Common myeloid progenitor, CD34-positive (primary cell): ENCODE measurements at regions not wholly inside any gene's neighbourhood (a gene's known extent, or its start where the extent isn't known, plus 50 kb on each side); places are given as distances from the start of the nearest gene placed in this dataset.

Source experiments
- CTCF ChIA-PET: fragments of 350-600 bp; sonication (Branson Sonifier 250); formaldehyde crosslinking; loops from one replicate; lab custom pipeline; 2021; ENCODE audit warnings: antibody characterized with exemption; lab: Charles Lee
- POLR2A ChIA-PET: fragments of 350-600 bp; sonication (Branson Sonifier 250); formaldehyde crosslinking; loops from one replicate; lab custom pipeline; 2021; ENCODE audit warnings: antibody characterized with exemption; lab: Charles Lee
- DNase-seq, 3 donors: peaks; one replicate each; pipeline versions ENCODE4 v3.0.0 to v3.0.0-alpha.2; 2013
- H3K27ac ChIP-seq, 2 experiments: 1 replicate in 1 of 2; 2 replicates in 1 of 2; pipeline ENCODE4 v1.7.0; 2013; ENCODE audit warnings: inconsistent platforms in 2 of 2, low read length in 2 of 2, mild to moderate bottlenecking in 2 of 2, low read depth in 1 of 2, moderate library complexity in 1 of 2; ENCODE audit not compliant: severe bottlenecking in 2 of 2, insufficient read depth in 1 of 2, poor library complexity in 1 of 2
- H3K27me3 ChIP-seq, 5 experiments: replicated peaks in 2 of 5; 1 replicate in 3 of 5; 2 replicates in 2 of 5; pipeline versions ENCODE4 v1.6.1 to v1.7.0; 2013; ENCODE audit warnings: low read length in 4 of 5, mild to moderate bottlenecking in 2 of 5, moderate library complexity in 2 of 5, inconsistent platforms in 1 of 5; ENCODE audit not compliant: insufficient read depth in 5 of 5, control insufficient read depth in 4 of 5
- H3K36me3 ChIP-seq, 4 experiments: 1 replicate in 2 of 4; 2 replicates in 2 of 4; pipeline versions ENCODE4 v1.6.1 to v1.7.0; 2013; ENCODE audit warnings: low read length in 3 of 4, control low read depth in 1 of 4, mild to moderate bottlenecking in 1 of 4; ENCODE audit not compliant: control insufficient read depth in 4 of 4, insufficient read depth in 4 of 4
- H3K4me1 ChIP-seq, 4 experiments: 1 replicate in 3 of 4; 2 replicates in 1 of 4; pipeline versions ENCODE4 v1.6.1 to v1.7.1; 2013; ENCODE audit warnings: low read length in 3 of 4, mild to moderate bottlenecking in 3 of 4, control low read depth in 1 of 4, inconsistent platforms in 1 of 4, moderate library complexity in 1 of 4; ENCODE audit not compliant: control insufficient read depth in 4 of 4, insufficient read depth in 4 of 4; ENCODE audit errors: control extremely low read depth in 1 of 4
- H3K4me3 ChIP-seq, 7 experiments: 1 replicate in 4 of 7; 2 replicates in 3 of 7; pipeline versions ENCODE4 v1.5.1 to v1.7.0; 2013; ENCODE audit warnings: mild to moderate bottlenecking in 7 of 7, low read length in 6 of 7, moderate library complexity in 6 of 7, inconsistent platforms in 2 of 7, low read depth in 2 of 7, control low read depth in 1 of 7; ENCODE audit not compliant: insufficient read depth in 4 of 7, control insufficient read depth in 1 of 7; ENCODE audit errors: extremely low read depth in 1 of 7
- H3K9me3 ChIP-seq, 5 experiments: 1 replicate in 4 of 5; 2 replicates in 1 of 5; pipeline versions ENCODE4 v1.6.1 to v1.7.1; 2013; ENCODE audit warnings: low read length in 4 of 5, mild to moderate bottlenecking in 2 of 5, inconsistent platforms in 1 of 5, low read depth in 1 of 5, moderate library complexity in 1 of 5; ENCODE audit not compliant: control insufficient read depth in 4 of 5, insufficient read depth in 2 of 5; ENCODE audit errors: control extremely low read depth in 1 of 5
- WGBS: methylation state at CpG from one replicate; pipeline ENCODE4 v1.1.5; 2013; ENCODE audit not compliant: insufficient coverage; 5-methylcytosine and 5-hydroxymethylcytosine counted together

GRCh38 chr14:101499080-101499479, 62.2 kb upstream of the DIO3 start:
- no peak for DNase-seq
- Histone ChIP-seq H3K27me3 (peaks cover 0 to 59% (median 9%) of the 10 kb centered on the region in 5 experiments), H3K4me3 (no peak overlapping the region), H3K4me1 (no peaks in the 10 kb centered on the region), H3K27ac (no peak overlapping the region), H3K36me3 (no peaks in the 10 kb centered on the region), H3K9me3 (peaks cover 0 to 11% (median 0%) of the 10 kb centered on the region in 5 experiments)
- CTCF ChIA-PET: no interaction called here
- POLR2A ChIA-PET: no interaction called here
- WGBS: 100% methylated on average over 6 of the region's 11 CpGs

GRCh38 chr14:101499513-101499912, 61.8 kb upstream of the DIO3 start:
- peaks cover 0 to 11% (median 0%) of the 10 kb centered on the region in 5 experiments for H3K9me3 ChIP-seq
- no peak overlapping the region for H3K27ac ChIP-seq
- no peak overlapping the region for H3K4me3 ChIP-seq
- no peaks in the 10 kb centered on the region for H3K4me1 ChIP-seq
- peaks cover 0 to 59% (median 9%) of the 10 kb centered on the region in 5 experiments for H3K27me3 ChIP-seq
- no peak for DNase-seq
- CTCF ChIA-PET: no interaction called here
- 99% methylated on average over 10 of the region's 10 CpGs for WGBS
- H3K36me3 ChIP-seq: no peaks in the 10 kb centered on the region
- POLR2A ChIA-PET: no interaction called here

GRCh38 chr14:101500061-101500460, 61.2 kb upstream of the DIO3 start:
- H3K9me3 ChIP-seq: peaks cover 0 to 8% (median 0%) of the 10 kb centered on the region in 5 experiments
- H3K36me3 ChIP-seq: no peaks in the 10 kb centered on the region
- no peaks in the 10 kb centered on the region for H3K4me1 ChIP-seq
- ChIA-PET POLR2A (no interaction called here), CTCF (no interaction called here)
- peaks cover 0 to 57% (median 9%) of the 10 kb centered on the region in 5 experiments for H3K27me3 ChIP-seq
- 93% methylated on average over 5 of the region's 7 CpGs for WGBS
- no peak for DNase-seq
- no peak overlapping the region for H3K27ac ChIP-seq
- H3K4me3 ChIP-seq: no peak overlapping the region

- DNase-seq: no peak
- WGBS: 92% methylated on average over 3 of the region's 4 CpGs
- peaks cover 0 to 52% (median 9%) of the 10 kb centered on the region in 5 experiments for H3K27me3 ChIP-seq
- no peaks in the 10 kb centered on the region for H3K36me3 ChIP-seq
- peaks cover 0 to 7% (median 0%) of the 10 kb centered on the region in 5 experiments for H3K9me3 ChIP-seq
- ChIA-PET CTCF (no interaction called here), POLR2A (no interaction called here)
- H3K4me1 ChIP-seq: no peaks in the 10 kb centered on the region
- H3K27ac ChIP-seq: no peak overlapping the region
- H3K4me3 ChIP-seq: no peak overlapping the region
These were observed 60.6 kb upstream of the DIO3 start for GRCh38 chr14:101500681-101501080.

- Histone ChIP-seq H3K27ac (no peak overlapping the region), H3K36me3 (no peaks in the 10 kb centered on the region), H3K9me3 (peaks cover 0 to 7% (median 0%) of the 10 kb centered on the region in 5 experiments), H3K27me3 (peaks cover 0 to 46% (median 9%) of the 10 kb centered on the region in 5 experiments), H3K4me1 (no peaks in the 10 kb centered on the region), H3K4me3 (no peak overlapping the region)
- WGBS: 72% methylated on average over 16 of the region's 18 CpGs
- ChIA-PET CTCF (no interaction called here), POLR2A (no interaction called here)
- no peak for DNase-seq
These were observed 60.0 kb upstream of the DIO3 start for GRCh38 chr14:101501341-101501740.

- Histone ChIP-seq H3K36me3 (no peaks in the 10 kb centered on the region), H3K4me1 (no peaks in the 10 kb centered on the region), H3K27ac (no peak overlapping the region), H3K27me3 (peaks cover 0 to 39% (median 9%) of the 10 kb centered on the region in 5 experiments), H3K4me3 (no peak overlapping the region), H3K9me3 (peaks cover 0 to 7% (median 0%) of the 10 kb centered on the region in 5 experiments)
- 94% methylated on average over 13 of the region's 15 CpGs for WGBS
- DNase-seq: no peak
- ChIA-PET POLR2A (no interaction called here), CTCF (interaction anchor here (0.6 kb wide), 1 partner anchor 1598 kb away, joined by 3 read pairs; no protein-coding TSS in a partner anchor)
These were observed 59.3 kb upstream of the DIO3 start for GRCh38 chr14:101501858-101502615.

- H3K9me3 ChIP-seq: peaks cover 0 to 7% (median 0%) of the 10 kb centered on the region in 5 experiments
- no peak for DNase-seq
- H3K4me1 ChIP-seq: no peaks in the 10 kb centered on the region
- WGBS: 98% methylated on average over 17 of the region's 18 CpGs
- peaks cover 0 to 34% (median 9%) of the 10 kb centered on the region in 5 experiments for H3K27me3 ChIP-seq
- ChIA-PET POLR2A (no interaction called here), CTCF (no interaction called here)
- no peaks in the 10 kb centered on the region for H3K36me3 ChIP-seq
- no peak overlapping the region for H3K27ac ChIP-seq
- no peak overlapping the region for H3K4me3 ChIP-seq
These were observed 58.4 kb upstream of the DIO3 start for GRCh38 chr14:101502761-101503392.
